Endothelial cell of umbilical vein (primary cell): ENCODE measurements at regions not wholly inside any gene's neighbourhood (a gene's known extent, or its start where the extent isn't known, plus 50 kb on each side); places are given as distances from the start of the nearest gene placed in this dataset.

Source experiments
- BruUV-seq: library from RNA; stranded (reverse); fragments of 400-500 nt; replicated peaks from 2 replicates; lab custom pipeline; 2021; lab: Mats Ljungman, UMichigan
- CTCF ChIA-PET: fragments of 300-600, 350-600 bp; sonication (Branson Sonifier 250); formaldehyde crosslinking; loops from one replicate; lab custom pipeline; 2021; ENCODE audit warnings: antibody characterized with exemption, inconsistent platforms; lab: Charles Lee
- POLR2A ChIA-PET: fragments of 300-600, 350-600 bp; sonication (Branson Sonifier 250); formaldehyde crosslinking; loops from one replicate; lab custom pipeline; 2021; ENCODE audit warnings: antibody characterized with exemption, inconsistent platforms; lab: Charles Lee
- DNase-seq: peaks from one replicate; pipeline ENCODE4 v3.0.0-alpha.2; 2011; ENCODE audit warnings: low read depth, low spot score
- FAIRE-seq: peaks from 2 replicates; lab custom pipeline; 2011; peaks lifted over from hg19 to GRCh38; lab: Jason Lieb, UNC
- H2AFZ ChIP-seq: 2 replicates; pipeline ENCODE4 v1.6.0; 2012; ENCODE audit warnings: low read depth, low read length, control low read depth, inconsistent platforms
- H3K27ac ChIP-seq: 2 replicates; pipeline ENCODE4 v1.5.1; 2011; ENCODE audit warnings: low read depth, mild to moderate bottlenecking, control low read depth, low read length, moderate library complexity; ENCODE audit not compliant: insufficient read depth
- H3K27me3 ChIP-seq, 2 experiments: 2 replicates each; pipeline versions ENCODE4 v1.6.0 to v1.6.1; 2011; ENCODE audit warnings: low read length in 2 of 2, mixed read lengths in 1 of 2; ENCODE audit not compliant: control insufficient read depth in 2 of 2, insufficient read depth in 2 of 2
- H3K36me3 ChIP-seq, 2 experiments: 2 replicates in 1 of 2; 3 replicates in 1 of 2; pipeline ENCODE4 v1.5.1; 2011; ENCODE audit warnings: low read length in 2 of 2, mild to moderate bottlenecking in 1 of 2, moderate library complexity in 1 of 2; ENCODE audit not compliant: control insufficient read depth in 2 of 2, insufficient read depth in 2 of 2; ENCODE audit errors: extremely low read depth in 1 of 2
- H3K4me1 ChIP-seq: 3 replicates; pipeline ENCODE4 v1.5.1; 2011; ENCODE audit warnings: mild to moderate bottlenecking, low read length; ENCODE audit not compliant: control insufficient read depth, insufficient read depth; ENCODE audit errors: extremely low read depth
- H3K4me2 ChIP-seq: 2 replicates; pipeline ENCODE4 v1.6.1; 2011; ENCODE audit warnings: low read length, control low read depth, mixed read lengths; ENCODE audit not compliant: insufficient read depth
- H3K4me3 ChIP-seq, 3 experiments: fragments of 200-600 bp in 1 of 3; sonication (generic), shearing (Covaris generic) in 1 of 3; replicated peaks in 1 of 3; 2 replicates each; pipeline ENCODE4 v1.5.1; 2011 to 2016; ENCODE audit warnings: control low read depth in 3 of 3, low read length in 3 of 3, mild to moderate bottlenecking in 2 of 3, inconsistent platforms in 1 of 3, low read depth in 1 of 3, moderate library complexity in 1 of 3; ENCODE audit not compliant: insufficient read depth in 1 of 3
- H3K79me2 ChIP-seq: 2 replicates; pipeline ENCODE4 v1.6.0; 2012; ENCODE audit warnings: low read length, inconsistent platforms; ENCODE audit not compliant: control insufficient read depth, insufficient read depth
- H3K9ac ChIP-seq: replicated peaks from 2 replicates; pipeline ENCODE3; 2011; ENCODE audit warnings: low read length, control low read depth; ENCODE audit not compliant: insufficient read depth; ENCODE audit errors: extremely low read depth
- H3K9me1 ChIP-seq: replicated peaks from 3 replicates; pipeline ENCODE4 v1.6.0; 2011; ENCODE audit warnings: mild to moderate bottlenecking, low read length; ENCODE audit not compliant: control insufficient read depth, insufficient read depth; ENCODE audit errors: extremely low read depth
- H3K9me3 ChIP-seq: replicated peaks from 2 replicates; pipeline ENCODE4 v1.5.1; 2012; ENCODE audit warnings: low read length, inconsistent platforms; ENCODE audit not compliant: control insufficient read depth, insufficient read depth
- H4K20me1 ChIP-seq: replicated peaks from 2 replicates; pipeline ENCODE3; 2011; ENCODE audit warnings: mild to moderate bottlenecking, low read length; ENCODE audit not compliant: control insufficient read depth, insufficient read depth; ENCODE audit errors: extremely low read depth
- CTCF ChIP-seq, 2 donors: IDR thresholded peaks; 1 replicate in 1 of 2; 2 replicates in 1 of 2; pipeline ENCODE4 v1.5.1; 2011; ENCODE audit warnings: low read length in 2 of 2, mild to moderate bottlenecking in 2 of 2, moderate library complexity in 2 of 2, control low read depth in 1 of 2, inconsistent platforms in 1 of 2, low read depth in 1 of 2; ENCODE audit not compliant: insufficient read depth in 1 of 2; ENCODE audit errors: extremely low read depth in 1 of 2
- EZH2 ChIP-seq: IDR thresholded peaks from 2 replicates; pipeline ENCODE4 v1.6.1; 2012; ENCODE audit warnings: borderline replicate concordance, low read depth, mild to moderate bottlenecking, moderate library complexity, low read length, inconsistent platforms; ENCODE audit not compliant: severe bottlenecking
- FOS ChIP-seq: IDR thresholded peaks from 2 replicates; pipeline ENCODE4 v1.6.1; 2011; ENCODE audit warnings: mild to moderate bottlenecking, low read length, moderate library complexity, borderline replicate concordance; ENCODE audit not compliant: insufficient read depth
- GATA2 ChIP-seq: IDR thresholded peaks from 2 replicates; pipeline ENCODE4 v1.7.0; 2011; ENCODE audit warnings: low read depth, mild to moderate bottlenecking, moderate library complexity, mixed read lengths, low read length; ENCODE audit not compliant: insufficient read length, insufficient read depth
- JUN ChIP-seq: IDR thresholded peaks from 2 replicates; pipeline ENCODE4 v1.6.1; 2011; ENCODE audit warnings: borderline replicate concordance, low read depth; ENCODE audit not compliant: insufficient read length, insufficient read depth
- MAX ChIP-seq: IDR thresholded peaks from 2 replicates; pipeline ENCODE4 v1.6.1; 2011; ENCODE audit not compliant: insufficient read depth, insufficient read length
- MYC ChIP-seq: IDR thresholded peaks from one replicate; pipeline ENCODE4 v1.6.1; 2011; ENCODE audit warnings: mild to moderate bottlenecking, low read depth, low read length
- POLR2A ChIP-seq: IDR thresholded peaks from 2 replicates; pipeline ENCODE4 v1.6.1; 2012; ENCODE audit warnings: low read depth, mild to moderate bottlenecking, control low read depth, low read length
- POLR2AphosphoS5 ChIP-seq: IDR thresholded peaks from 2 replicates; pipeline ENCODE4 v1.6.1; 2012; ENCODE audit warnings: low read depth, mild to moderate bottlenecking, control low read depth, low read length, moderate library complexity; ENCODE audit not compliant: insufficient read depth
- dilution Hi-C: fragments of 300-500 bp; cut with MboI; formaldehyde crosslinking; loops from one replicate; pipeline ENCODE4 v1.15.0; 2019; ENCODE audit warnings: low sequenced_read_pairs; ENCODE audit not compliant: extremely low pct_ligation_motif_present
- intact Hi-C: fragments of 100-400 bp; cut with micrococcal nuclease; formaldehyde crosslinking; loops from one replicate; pipeline ENCODE4 v1.10.0; 2022

- no TSS peak for BruUV-seq
- Histone ChIP-seq H3K9ac (no peak overlapping the region), H3K4me1 (no peaks in the 10 kb centered on the region), H2AFZ (no peak overlapping the region), H4K20me1 (no peaks in the 10 kb centered on the region), H3K27ac (no peak overlapping the region), H3K27me3 (peaks cover 14 to 24% of the 10 kb centered on the region in 2 experiments), H3K9me3 (no peaks in the 10 kb centered on the region), H3K9me1 (no peaks in the 10 kb centered on the region), H3K36me3 (no peaks in the 10 kb centered on the region), H3K79me2 (no peaks in the 10 kb centered on the region), H3K4me2 (no peak overlapping the region), H3K4me3 (no peak overlapping the region)
- DNase-seq = no peak
- ChIA-PET POLR2A (no interaction called here), CTCF (interaction anchor here (0.7 to 1.1 kb wide), 3 partner anchors 61 to 714 kb away, joined by 3 to 5 read pairs (median 3); no protein-coding TSS in a partner anchor)
- dilution Hi-C loops (no loop called here), intact Hi-C loops (no loop called here)
- no peak for FAIRE-seq
- no peak for TF ChIP-seq EZH2
- TF ChIP-seq POLR2AphosphoS5 = no peak
- TF ChIP-seq JUN = no peak
- TF ChIP-seq FOS = no peak
- TF ChIP-seq MYC = no peak
- TF ChIP-seq CTCF (IDR thresholded peaks at IDR 0.05; ENCODE audit: extremely low read depth in 1 of 2, insufficient read depth in 1 of 2, low read depth in 1 of 2, low read length in 2 of 2) = no peak
- no peak for TF ChIP-seq POLR2A
- TF ChIP-seq GATA2 = no peak
- no peak for TF ChIP-seq MAX
Measured at GRCh38 chr2:71865391-71865965, 282.2 kb downstream of the CYP26B1 start.
